ENCODE measurements at regions not wholly inside any gene's neighbourhood (a gene's known extent, or its start where the extent isn't known, plus 50 kb on each side); places are given as distances from the start of the nearest gene placed in this dataset.

DNA sequence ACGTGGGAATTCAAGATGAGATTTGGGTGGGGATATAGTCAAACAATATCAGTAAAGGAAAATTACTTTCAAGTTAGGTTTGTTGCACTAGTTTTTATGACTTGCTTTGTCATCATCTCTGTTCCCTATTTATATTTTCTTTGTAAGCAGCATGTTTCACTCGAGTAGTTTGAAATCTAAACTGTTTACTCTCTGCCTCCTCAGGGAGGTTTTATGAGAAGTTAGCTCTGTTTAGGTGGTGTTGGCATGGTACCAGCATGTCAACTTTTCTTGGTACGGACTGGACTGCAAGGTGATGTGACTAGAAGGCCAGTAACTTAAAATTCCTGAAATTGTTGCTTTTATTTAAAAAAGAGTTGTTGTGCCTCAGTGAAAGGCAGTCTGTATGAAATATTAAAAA lies 59.2 kb upstream of the MTPN start:
- DNase-seq (ENCODE audit: low read depth in 2 of 2), result no peak

DNA sequence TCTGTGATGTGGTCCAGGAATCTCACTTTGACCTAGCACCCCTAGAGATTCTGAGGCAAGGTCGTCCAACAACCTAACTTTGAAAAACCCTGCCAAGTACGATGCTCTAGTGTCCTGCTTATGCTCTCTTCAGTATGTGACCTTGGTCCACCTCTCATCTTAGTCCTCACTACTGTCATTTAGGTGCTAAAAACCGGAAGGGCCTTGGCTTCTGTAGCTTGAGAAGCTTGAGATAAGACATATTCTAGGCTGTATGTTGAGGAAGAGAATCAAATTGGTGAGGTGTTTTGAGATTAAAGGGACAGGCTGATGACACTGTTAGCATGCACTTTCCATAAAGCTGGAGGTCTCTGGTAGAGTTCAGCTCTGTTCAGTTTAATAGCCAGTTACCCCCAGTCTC lies 57.0 kb upstream of the MTPN start:
- no peak for DNase-seq (ENCODE audit: low read depth in 2 of 2)

DNA sequence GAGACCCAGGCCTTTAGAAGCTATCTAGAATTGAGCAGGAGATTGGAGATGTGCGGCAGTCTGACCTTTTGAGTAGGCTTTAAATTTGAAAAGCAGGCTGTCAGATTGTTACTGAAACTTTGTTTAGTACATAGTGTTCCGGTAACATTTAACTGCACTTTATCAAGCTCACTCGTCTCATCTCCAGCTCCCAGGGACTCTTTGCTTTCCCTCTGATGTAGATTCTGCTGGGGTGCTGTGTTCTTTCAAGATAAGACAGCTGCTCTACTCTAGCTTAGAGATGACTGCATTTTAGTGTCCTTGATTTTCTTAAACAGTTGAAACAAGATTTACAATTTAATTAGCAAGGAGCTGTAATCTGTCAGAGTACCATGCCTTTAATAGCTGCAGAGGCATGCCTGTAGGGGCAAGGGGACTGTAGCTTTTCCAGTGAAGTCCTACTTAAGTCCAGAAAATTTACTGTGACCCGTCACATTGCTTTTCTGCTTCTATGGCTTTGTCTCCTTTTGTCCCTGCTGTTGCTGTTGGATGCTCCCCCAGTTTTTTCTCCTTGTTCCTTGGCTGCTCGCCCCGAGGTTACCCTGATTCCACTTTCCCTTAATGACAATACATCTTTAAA lies 56.4 kb upstream of the MTPN start:
- DNase-seq (ENCODE audit: low read depth in 2 of 2), result no peak

DNA sequence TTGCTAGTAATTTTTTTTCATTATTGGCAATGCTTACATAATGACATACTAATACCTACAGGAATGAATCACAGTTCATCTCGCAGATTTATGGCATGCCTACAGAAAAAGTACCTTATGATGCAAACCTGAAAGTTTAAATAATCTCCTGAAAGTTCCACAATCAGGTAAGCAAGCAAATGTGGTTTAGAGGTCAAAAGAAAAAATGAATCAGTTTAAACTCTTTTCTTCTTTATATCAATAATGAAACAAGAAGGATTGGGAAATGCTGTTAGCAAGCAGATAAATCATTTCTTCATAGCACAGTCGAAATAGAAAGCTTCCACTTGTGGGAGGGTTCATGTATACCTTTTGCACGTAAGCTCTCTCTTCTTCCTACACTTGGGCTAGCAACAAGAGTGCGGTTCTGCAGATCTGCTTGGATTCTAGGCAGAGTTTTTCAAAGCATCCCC lies 53.7 kb upstream of the MTPN start:
- DNase-seq (ENCODE audit: low read depth in 2 of 2), result no peak

DNA sequence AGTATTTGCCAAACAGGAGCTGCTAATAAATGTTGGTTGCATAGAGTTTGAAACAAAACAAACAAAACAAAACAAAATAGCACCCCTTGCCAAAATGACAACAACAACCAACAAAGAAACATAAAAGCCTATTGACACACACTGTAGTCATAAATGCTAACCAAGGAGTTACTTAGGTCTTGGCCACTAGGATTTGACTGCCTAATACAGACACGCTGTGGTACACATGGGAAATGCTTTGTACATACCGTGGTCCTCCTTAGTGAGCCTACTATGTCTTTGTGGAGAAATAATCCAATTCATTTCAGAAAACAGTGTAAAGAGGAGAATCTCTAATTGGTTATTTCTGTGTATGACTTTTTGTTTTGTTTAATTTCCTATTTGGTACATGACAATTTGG lies 53.2 kb upstream of the MTPN start:
- no peak for DNase-seq (ENCODE audit: low read depth in 2 of 2)

DNA sequence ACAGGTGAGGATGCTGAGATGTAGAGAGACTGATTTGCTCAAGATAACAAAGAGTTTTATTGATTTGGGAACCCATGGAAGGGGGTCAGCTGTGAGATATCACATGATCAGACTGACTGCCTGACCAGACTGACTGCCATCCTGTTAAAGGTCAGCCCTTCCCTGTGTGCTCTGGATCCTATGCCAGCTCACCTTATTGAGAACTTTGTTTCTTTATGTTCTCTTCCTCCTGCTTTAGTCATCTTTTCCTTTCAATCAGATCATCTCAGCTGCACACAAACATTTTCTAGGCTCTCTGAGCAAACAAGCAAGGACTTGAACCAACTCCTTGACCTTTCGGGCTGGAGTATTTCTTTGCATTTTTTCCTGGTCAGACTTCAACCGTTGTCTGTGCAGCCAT lies 50.0 kb upstream of the MTPN start:
- DNase-seq (ENCODE audit: low read depth in 2 of 2), result no peak
